Mammary epithelial cell (primary cell): ENCODE measurements at regions not wholly inside any gene's neighbourhood (a gene's known extent, or its start where the extent isn't known, plus 50 kb on each side); places are given as distances from the start of the nearest gene placed in this dataset.

Experiments
- CTCF ChIP-seq, 2 donors: IDR thresholded peaks in 1 of 2; conservative IDR thresholded peaks in 1 of 2; 2 replicates each; pipeline ENCODE4 v1.5.1; 2011 to 2012; ENCODE audit warnings: inconsistent platforms in 2 of 2, low read length in 2 of 2, mild to moderate bottlenecking in 2 of 2, control low read depth in 1 of 2, low read depth in 1 of 2; ENCODE audit not compliant: insufficient read depth in 1 of 2; ENCODE audit errors: extremely low read depth in 1 of 2
- EZH2 ChIP-seq: IDR thresholded peaks from 2 replicates; pipeline ENCODE4 v1.6.1; 2012; ENCODE audit warnings: low read length, inconsistent platforms, borderline replicate concordance

- TF ChIP-seq CTCF (conservative IDR thresholded peaks at IDR 0.05 in 1 of 2, IDR thresholded peaks at IDR 0.05 in 1 of 2; ENCODE audit: extremely low read depth in 1 of 2, insufficient read depth in 1 of 2, low read depth in 1 of 2, low read length in 2 of 2) (no peak), EZH2 (no peak)
Observed at GRCh38 chr17:36844601-36845000, 92.7 kb upstream of the LHX1 start.
